ENCODE measurements at regions not wholly inside any gene's neighbourhood (a gene's known extent, or its start where the extent isn't known, plus 50 kb on each side); places are given as distances from the start of the nearest gene placed in this dataset.

GRCh38 chr11:91866642-91867041, 358.0 kb upstream of the FAT3 start:
- no peaks in the 10 kb centered on the region for H3K27me3 Mint-ChIP-seq (ENCODE audit: low read depth, poor library complexity)
- H3K9me3 Mint-ChIP-seq: no peaks in the 10 kb centered on the region
- H3K36me3 Mint-ChIP-seq (ENCODE audit: low read depth): no peaks in the 10 kb centered on the region
- no peak for TF ChIP-seq CTCF (IDR thresholded peaks at IDR 0.05)
- DNase-seq: no peak
- peaks cover 37% of the 10 kb centered on the region for H3K4me1 Mint-ChIP-seq
- no peak overlapping the region for H3K4me3 Mint-ChIP-seq
- no peak overlapping the region for H3K27ac Mint-ChIP-seq

GRCh38 chr11:91860661-91861060, 364.0 kb upstream of the FAT3 start:
- H3K27me3 Mint-ChIP-seq (ENCODE audit: low read depth, poor library complexity): no peaks in the 10 kb centered on the region
- H3K4me1 Mint-ChIP-seq: peaks cover 5% of the 10 kb centered on the region
- H3K9me3 Mint-ChIP-seq: no peaks in the 10 kb centered on the region
- H3K36me3 Mint-ChIP-seq (ENCODE audit: low read depth): no peaks in the 10 kb centered on the region
- DNase-seq: no peak
- no peak overlapping the region for H3K27ac Mint-ChIP-seq
- no peak overlapping the region for H3K4me3 Mint-ChIP-seq
- no peak for TF ChIP-seq CTCF (IDR thresholded peaks at IDR 0.05)

DNA sequence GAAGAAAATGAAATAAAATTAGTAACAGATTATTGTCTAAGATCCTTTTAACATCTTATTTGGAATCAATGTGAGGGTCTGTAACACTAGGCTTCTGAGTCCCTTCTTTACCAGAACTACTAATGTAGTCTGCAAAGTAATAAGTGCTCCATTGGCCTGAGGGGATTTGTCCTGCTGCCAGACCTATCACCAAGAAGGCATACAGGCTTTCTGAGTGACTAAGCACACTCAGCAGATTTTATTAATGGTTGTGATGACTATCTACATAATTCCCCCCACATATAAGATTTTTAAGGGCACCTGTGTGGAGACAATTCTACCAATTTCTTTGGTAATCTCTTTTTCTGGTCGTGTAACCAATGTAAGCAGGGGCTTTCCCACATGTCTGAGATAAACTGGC, 365.0 kb upstream of the FAT3 start:
- no peaks in the 10 kb centered on the region for H3K4me1 Mint-ChIP-seq
- no peaks in the 10 kb centered on the region for H3K36me3 Mint-ChIP-seq (ENCODE audit: low read depth)
- TF ChIP-seq CTCF (IDR thresholded peaks at IDR 0.05): no peak
- H3K27ac Mint-ChIP-seq: no peak overlapping the region
- H3K27me3 Mint-ChIP-seq (ENCODE audit: low read depth, poor library complexity): no peaks in the 10 kb centered on the region
- DNase-seq: no peak
- H3K4me3 Mint-ChIP-seq: no peak overlapping the region
- H3K9me3 Mint-ChIP-seq: no peaks in the 10 kb centered on the region

DNA sequence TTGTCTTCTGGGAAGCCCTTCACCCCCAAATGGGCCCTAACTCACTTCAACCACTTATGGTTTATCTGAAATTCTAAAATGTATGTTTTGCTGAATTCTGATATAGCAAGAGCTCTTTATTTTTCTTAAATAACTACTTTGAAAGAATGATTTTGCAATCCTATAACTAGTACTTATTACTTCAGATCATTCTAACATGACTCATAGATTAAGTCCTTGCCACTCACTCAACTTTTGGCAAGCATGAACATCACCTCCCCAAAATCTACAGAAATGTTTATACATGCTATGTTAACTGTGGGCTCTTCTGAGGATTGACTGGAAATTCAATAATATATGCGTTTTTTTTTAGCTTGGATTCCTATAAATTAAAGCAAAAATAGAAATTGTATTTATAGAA, 367.4 kb upstream of the FAT3 start:
- Mint-ChIP-seq H3K27ac (no peak overlapping the region), H3K4me1 (no peaks in the 10 kb centered on the region), H3K27me3 (ENCODE audit: low read depth, poor library complexity) (no peaks in the 10 kb centered on the region), H3K36me3 (ENCODE audit: low read depth) (no peaks in the 10 kb centered on the region), H3K9me3 (no peaks in the 10 kb centered on the region), H3K4me3 (no peak overlapping the region)
- DNase-seq: no peak
- no peak for TF ChIP-seq CTCF (IDR thresholded peaks at IDR 0.05)

- no peaks in the 10 kb centered on the region for H3K9me3 Mint-ChIP-seq
- no peaks in the 10 kb centered on the region for H3K4me1 Mint-ChIP-seq
- H3K27me3 Mint-ChIP-seq (ENCODE audit: low read depth, poor library complexity): no peaks in the 10 kb centered on the region
- no peak overlapping the region for H3K4me3 Mint-ChIP-seq
- no peak for TF ChIP-seq CTCF (IDR thresholded peaks at IDR 0.05)
- DNase-seq: no peak
- no peaks in the 10 kb centered on the region for H3K36me3 Mint-ChIP-seq (ENCODE audit: low read depth)
- H3K27ac Mint-ChIP-seq: no peak overlapping the region
Measured at GRCh38 chr11:91854780-91855179, 369.8 kb upstream of the FAT3 start.

DNA sequence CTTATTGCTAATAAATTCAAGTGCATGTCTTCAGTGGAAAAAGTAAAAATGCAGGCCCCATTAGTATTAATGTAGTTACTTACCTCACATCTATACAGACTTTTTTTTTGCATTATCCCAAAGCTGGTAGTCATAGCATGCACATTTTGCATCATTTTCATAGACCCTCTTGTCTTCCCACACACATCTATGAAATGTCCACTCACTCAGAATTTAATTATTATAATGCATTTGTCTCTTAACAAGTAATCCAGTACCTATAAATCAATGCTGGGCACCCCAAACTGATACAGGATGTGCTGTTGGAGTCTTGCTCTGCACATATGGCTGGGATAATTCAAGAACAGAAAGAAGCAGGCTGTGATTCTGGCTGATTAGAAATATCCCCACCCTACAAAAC, 370.4 kb upstream of the FAT3 start:
- no peaks in the 10 kb centered on the region for H3K4me1 Mint-ChIP-seq
- DNase-seq: no peak
- no peak for TF ChIP-seq CTCF (IDR thresholded peaks at IDR 0.05)
- H3K27ac Mint-ChIP-seq: no peak overlapping the region
- H3K36me3 Mint-ChIP-seq (ENCODE audit: low read depth): no peaks in the 10 kb centered on the region
- H3K9me3 Mint-ChIP-seq: no peaks in the 10 kb centered on the region
- H3K27me3 Mint-ChIP-seq (ENCODE audit: low read depth, poor library complexity): peaks cover 4% of the 10 kb centered on the region
- no peak overlapping the region for H3K4me3 Mint-ChIP-seq

Measured in nephron progenitor cell (in vitro differentiated cells).